GM18870 (cell line): ENCODE measurements at regions not wholly inside any gene's neighbourhood (a gene's known extent, or its start where the extent isn't known, plus 50 kb on each side); places are given as distances from the start of the nearest gene placed in this dataset.
"Not testable (repeated sequence)": the region's sequence is repeated elsewhere in the genome, so short reads cannot be mapped to it uniquely, and the experiment has no call there.

ENCODE experiments used
- ATAC-seq: cut with Tn5 transposase; IDR thresholded peaks from one replicate; pipeline ENCODE4 v1.9.1; 2021; ENCODE audit warnings: moderate library complexity; ENCODE audit not compliant: unreplicated experiment

GRCh38 chr1:232146514-232146913, 483.4 kb downstream of the SIPA1L2 start:
- no peak for ATAC-seq

GRCh38 chr1:232145768-232146167, 484.2 kb downstream of the SIPA1L2 start:
- no peak for ATAC-seq

- ATAC-seq: no peak
These were observed 485.2 kb downstream of the SIPA1L2 start for GRCh38 chr1:232144696-232145230.

GRCh38 chr1:232143315-232143886, 486.5 kb downstream of the SIPA1L2 start:
- ATAC-seq: no peak

DNA sequence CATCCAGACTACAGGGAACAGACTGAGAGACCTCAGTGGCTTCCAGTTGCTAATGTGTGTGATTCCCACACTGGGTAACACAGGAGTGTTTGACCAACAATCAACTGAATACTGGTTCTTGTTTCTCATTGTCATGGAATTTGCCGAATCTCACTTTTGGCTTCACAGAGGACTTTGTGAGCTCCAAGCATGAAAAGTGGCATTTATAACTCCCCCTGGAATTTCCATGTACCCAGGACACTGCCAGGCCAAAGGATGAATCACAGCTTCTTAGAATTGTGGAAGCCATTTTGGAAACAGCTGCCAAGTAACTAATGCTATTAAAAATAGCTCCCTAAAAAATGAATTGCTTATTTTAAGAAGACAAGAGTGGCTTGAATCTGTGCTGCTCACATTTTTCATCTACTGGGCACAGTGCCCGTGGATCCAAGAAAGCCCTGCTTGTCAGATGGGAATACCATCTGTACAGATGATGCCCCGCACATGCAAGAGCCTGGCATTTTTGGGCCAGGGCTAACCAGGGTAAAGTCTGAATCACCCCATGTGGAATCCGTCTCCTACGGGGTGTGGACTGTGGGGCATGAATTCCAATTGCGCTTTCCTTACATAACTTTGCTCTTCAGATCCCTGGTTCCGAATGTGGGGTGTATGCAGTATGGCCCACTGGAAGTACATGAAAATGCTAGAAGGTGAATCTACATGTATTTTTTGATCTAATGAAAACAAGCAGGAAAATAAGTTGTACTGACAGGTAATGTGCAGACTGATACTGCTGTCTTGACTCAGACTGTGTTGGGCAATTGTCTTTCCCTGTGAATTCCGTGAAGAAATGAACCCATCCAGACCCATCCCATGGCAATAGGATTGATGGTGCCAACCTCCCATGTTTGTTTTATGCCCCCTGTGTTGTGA, 487.3 kb downstream of the SIPA1L2 start:
- no peak for ATAC-seq

DNA sequence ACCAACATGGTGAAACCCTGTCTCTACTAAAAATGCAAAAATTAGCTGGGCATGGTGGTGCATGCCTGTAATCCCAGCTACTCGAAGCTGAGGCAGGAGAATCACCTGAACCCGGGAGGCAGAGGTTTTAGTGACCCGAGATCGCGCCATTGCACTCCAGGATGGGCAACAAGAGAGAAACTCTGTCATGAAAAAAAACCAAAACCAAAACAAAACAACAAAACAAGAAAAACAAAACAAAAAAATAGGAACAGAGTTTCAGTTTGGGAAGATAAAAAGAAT, 488.8 kb downstream of the SIPA1L2 start:
- ATAC-seq: not testable (repeated sequence)

- ATAC-seq: no peak
These were observed 489.3 kb downstream of the SIPA1L2 start for GRCh38 chr1:232140419-232141166.

DNA sequence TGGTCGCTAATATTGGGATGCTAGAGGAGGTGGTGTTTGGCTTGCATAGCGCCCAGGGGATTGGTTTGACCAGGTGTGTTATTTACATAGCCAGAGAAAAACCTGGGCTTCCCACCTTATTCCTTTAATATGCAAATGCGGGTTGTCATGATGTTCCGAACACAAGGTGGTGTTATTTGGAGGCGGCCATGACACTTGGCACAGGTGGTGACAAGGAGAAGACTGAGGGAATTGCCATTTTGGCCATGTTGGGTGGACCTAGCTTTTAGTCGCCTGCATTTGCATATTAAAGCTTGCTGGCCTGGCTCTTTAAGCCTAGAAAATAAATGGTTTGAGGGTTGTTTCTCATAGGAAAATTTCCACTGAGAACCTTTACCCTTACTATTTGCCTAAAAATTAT, 490.5 kb downstream of the SIPA1L2 start:
- no peak for ATAC-seq

DNA sequence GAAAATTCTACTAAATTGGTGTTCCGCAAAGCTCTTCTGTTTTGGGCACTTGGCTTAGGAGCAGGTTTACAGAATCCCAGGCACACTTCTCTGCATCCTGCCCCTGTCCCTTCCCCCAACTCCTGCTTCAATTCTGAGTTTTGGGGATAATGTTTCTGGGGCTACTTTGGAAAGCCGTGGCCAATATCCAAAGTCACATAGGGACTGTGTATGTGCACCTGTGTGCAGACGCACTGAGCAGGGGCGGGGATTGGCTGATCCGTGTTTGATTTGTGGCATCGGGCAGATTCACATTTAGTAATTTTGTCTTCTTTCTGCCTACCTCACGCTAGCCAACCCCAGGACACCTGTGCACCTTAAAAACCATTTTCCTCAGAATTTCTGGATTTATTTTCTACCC, 491.9 kb downstream of the SIPA1L2 start:
- ATAC-seq: no peak

GRCh38 chr1:232137066-232137465, 492.9 kb downstream of the SIPA1L2 start:
- no peak for ATAC-seq

- no peak for ATAC-seq
These were observed 493.8 kb downstream of the SIPA1L2 start for GRCh38 chr1:232136136-232136535.

GRCh38 chr1:232134365-232134764, 495.6 kb downstream of the SIPA1L2 start:
- no peak for ATAC-seq

- no peak for ATAC-seq
These were observed 497.4 kb downstream of the SIPA1L2 start for GRCh38 chr1:232132572-232132971.

- ATAC-seq: no peak
These were observed 498.1 kb downstream of the SIPA1L2 start for GRCh38 chr1:232131715-232132391.

DNA sequence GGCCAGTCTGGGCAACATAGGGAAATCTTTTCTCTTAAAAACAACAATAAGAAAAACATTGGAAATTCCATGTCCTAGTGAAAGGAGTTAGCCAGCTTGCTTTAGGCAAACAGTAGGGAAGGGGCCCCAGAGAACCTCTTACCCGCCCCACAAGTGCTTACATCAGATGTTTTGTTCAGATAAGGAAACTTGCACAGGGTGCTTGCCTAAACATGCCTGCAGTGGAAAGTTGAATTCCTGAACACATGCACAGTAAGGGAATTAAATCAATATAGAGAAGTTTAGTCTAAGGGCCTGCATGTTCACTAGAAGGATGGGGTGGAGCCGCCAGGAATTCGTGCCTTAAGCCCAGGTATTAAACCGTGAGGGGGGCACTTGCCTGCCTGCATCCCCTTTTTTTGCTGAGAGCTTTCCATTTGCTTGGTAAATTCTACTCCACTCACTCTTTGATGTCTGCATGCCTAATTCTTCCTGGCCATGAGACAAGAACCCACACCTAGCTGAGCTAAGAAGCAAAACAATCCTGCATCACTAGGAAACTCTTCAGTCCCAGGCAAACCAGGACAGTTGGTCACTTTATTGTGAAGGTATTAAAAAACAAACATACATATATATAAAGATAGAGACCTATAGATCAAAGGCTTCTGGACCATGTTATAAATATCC, 499.0 kb downstream of the SIPA1L2 start:
- ATAC-seq: no peak

DNA sequence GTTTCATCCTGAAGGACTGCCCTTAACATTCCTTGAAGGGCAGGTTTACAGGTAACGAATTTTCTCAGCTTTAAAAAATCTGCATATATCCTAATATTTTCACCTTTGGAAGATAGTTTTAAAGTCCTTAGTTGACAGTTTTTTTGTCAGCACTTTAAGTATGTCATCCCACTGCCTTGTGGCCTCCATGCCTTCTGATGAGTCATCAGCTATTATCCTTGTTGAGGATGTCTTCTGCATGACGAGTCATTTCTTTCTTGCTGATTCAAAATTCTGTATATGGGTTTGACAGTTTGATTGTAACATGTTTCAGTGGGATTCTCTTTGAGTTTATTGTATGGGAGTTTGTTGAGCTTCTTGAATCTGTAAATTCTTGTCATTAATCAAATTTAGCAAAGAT, 500.6 kb downstream of the DISC1 start:
- ATAC-seq: no peak

GRCh38 chr1:232123775-232124659, 497.4 kb downstream of the DISC1 start:
- ATAC-seq: no peak

- ATAC-seq: not testable (repeated sequence)
These were observed 491.3 kb downstream of the DISC1 start for GRCh38 chr1:232117903-232118302.

DNA sequence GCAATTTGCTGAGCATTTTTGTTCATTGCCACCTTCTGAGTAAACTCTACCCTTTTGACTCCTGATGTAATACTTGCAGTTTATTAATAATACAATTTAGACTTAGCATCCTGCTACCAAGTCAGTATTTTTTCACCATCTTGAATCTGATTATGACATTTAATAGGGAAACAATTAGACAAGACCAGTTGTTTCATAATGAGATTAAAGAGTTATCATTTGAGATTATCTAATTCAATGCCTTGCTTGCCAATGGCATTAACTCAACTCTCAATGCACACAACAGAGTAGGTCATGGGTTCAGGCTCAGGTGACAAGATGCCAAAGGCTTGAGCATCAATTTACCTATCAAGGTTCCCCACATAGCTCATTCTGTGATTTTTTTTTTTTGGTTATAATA, 488.4 kb downstream of the DISC1 start:
- no peak for ATAC-seq

- ATAC-seq: no peak
These were observed 485.5 kb downstream of the DISC1 start for GRCh38 chr1:232112076-232112475.
